ENCODE measurements at regions not wholly inside any gene's neighbourhood (a gene's known extent, or its start where the extent isn't known, plus 50 kb on each side); places are given as distances from the start of the nearest gene placed in this dataset.

DNA sequence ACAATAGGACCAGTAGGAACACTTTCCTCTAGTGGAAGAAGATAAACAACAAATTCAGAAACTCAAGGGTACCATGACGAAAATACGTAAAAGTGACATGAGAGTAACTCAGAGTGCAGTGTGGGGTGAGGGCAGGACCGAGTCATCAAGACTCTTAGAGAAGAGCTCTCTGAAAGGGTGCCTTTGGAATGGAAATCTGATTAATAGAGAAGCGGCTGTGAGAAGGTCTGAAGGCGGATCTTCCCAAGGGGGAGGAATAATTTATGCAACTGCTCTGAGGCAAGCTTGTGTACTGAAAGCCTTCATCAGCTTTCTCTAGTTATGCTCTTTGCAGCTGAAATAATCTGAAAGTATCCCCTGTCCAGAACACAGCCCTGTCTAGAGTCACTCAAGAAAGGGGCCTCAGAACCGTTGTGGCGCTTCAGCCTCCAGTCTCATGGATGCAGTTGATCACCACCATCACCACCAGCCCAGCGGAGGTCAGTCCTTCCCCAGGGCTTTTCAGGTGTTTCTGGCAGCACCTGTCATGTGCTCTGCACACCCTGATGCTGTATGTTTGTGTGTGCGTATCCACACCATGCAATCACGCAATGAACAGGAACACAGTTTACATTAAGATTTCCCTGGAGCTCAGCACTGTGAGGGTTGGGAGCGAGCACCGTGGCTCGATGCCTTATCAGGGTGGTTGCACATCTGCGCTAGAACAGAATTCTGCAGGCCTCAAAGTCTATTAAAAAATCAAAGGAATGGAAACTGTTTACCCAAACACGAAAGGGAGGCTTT is 396.5 kb downstream of the SMOC2 start:
- 72% methylated on average over 15 of the region's 15 CpGs for WGBS
- no peaks in the 10 kb centered on the region for H3K9me3 ChIP-seq (ENCODE audit: control insufficient read depth in 4 of 4, low read length in 3 of 4)

DNA sequence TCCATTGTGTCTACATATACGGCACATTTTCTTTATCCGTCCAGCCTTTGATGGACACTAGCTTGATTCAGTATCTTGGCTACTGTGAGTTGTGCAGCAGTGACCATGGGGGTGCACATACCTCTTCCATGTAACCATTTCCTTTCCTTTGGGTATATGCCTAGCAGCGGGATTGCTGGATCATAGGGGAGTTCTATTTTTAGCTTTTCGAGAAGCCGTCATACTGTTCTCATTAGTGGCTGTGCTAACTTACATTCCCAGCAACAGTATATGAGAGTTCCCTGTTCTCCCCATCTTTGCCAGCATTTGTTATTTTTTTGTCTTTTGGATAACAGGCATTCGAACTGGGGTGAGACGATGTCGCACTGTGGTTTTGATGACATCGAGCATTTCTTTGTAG is 395.0 kb downstream of the SMOC2 start:
- no peak for TF ChIP-seq EGR1 (IDR thresholded peaks at IDR 0.05; ENCODE audit: low read depth in 2 of 2)
- TF ChIP-seq FOXA1 (IDR thresholded peaks at IDR 0.05), result no peak
- no peak for TF ChIP-seq GABPA (IDR thresholded peaks at IDR 0.05 in 1 of 2, conservative IDR thresholded peaks at IDR 0.05 in 1 of 2)
- TF ChIP-seq RAD21 (IDR thresholded peaks at IDR 0.05), result no peak
- TF ChIP-seq SP1 (IDR thresholded peaks at IDR 0.05), result no peak
- TF ChIP-seq FOXA2 (IDR thresholded peaks at IDR 0.05), result no peak
- no peak for TF ChIP-seq REST (IDR thresholded peaks at IDR 0.05)
- no peak for TF ChIP-seq RXRA (IDR thresholded peaks at IDR 0.05)
- TF ChIP-seq NR2F2 (IDR thresholded peaks at IDR 0.05), result no peak
- TF ChIP-seq HNF4A (conservative IDR thresholded peaks at IDR 0.05), result no peak
- no peak for TF ChIP-seq CTCF (IDR thresholded peaks at IDR 0.05; ENCODE audit: low read depth, low read length, missing input control)
- Histone ChIP-seq H3K27me3 (ENCODE audit: control insufficient read depth in 4 of 4, insufficient read depth in 4 of 4, low read length in 3 of 4) (peaks cover 0 to 5% (median 3%) of the 10 kb centered on the region in 4 donors), H3K9ac (ENCODE audit: low read depth in 1 of 2, low read length in 2 of 2) (no peak overlapping the region), H3K4me1 (ENCODE audit: control insufficient read depth in 4 of 4, insufficient read depth in 4 of 4, low read length in 3 of 4) (no peaks in the 10 kb centered on the region), H3K9me3 (ENCODE audit: control insufficient read depth in 4 of 4, low read length in 3 of 4) (no peaks in the 10 kb centered on the region), H3K36me3 (ENCODE audit: control insufficient read depth in 4 of 4, insufficient read depth in 3 of 4, low read depth in 1 of 4, low read length in 3 of 4) (no peaks in the 10 kb centered on the region), H3K27ac (ENCODE audit: low read depth in 1 of 2, low read length in 2 of 2) (no peak overlapping the region), H3K4me3 (ENCODE audit: low read depth in 1 of 3, low read length in 3 of 3) (no peak overlapping the region)
- no peak for DNase-seq (ENCODE audit: low spot score)
- 92% methylated on average over 9 of the region's 9 CpGs for WGBS

More for the DNA sequence above, 396.5 kb downstream of the SMOC2 start:
- H3K9ac ChIP-seq (ENCODE audit: low read depth in 1 of 2, low read length in 2 of 2), result no peak overlapping the region
- peaks cover 0 to 5% (median 3%) of the 10 kb centered on the region in 4 donors for H3K27me3 ChIP-seq (ENCODE audit: control insufficient read depth in 4 of 4, insufficient read depth in 4 of 4, low read length in 3 of 4)
- no peaks in the 10 kb centered on the region for H3K36me3 ChIP-seq (ENCODE audit: control insufficient read depth in 4 of 4, insufficient read depth in 3 of 4, low read depth in 1 of 4, low read length in 3 of 4)
- no peak overlapping the region for H3K27ac ChIP-seq (ENCODE audit: low read depth in 1 of 2, low read length in 2 of 2)
- DNase-seq (ENCODE audit: low spot score), result no peak
- TF ChIP-seq YY1 (IDR thresholded peaks at IDR 0.05) (no peak), SP1 (IDR thresholded peaks at IDR 0.05) (no peak), HNF4A (conservative IDR thresholded peaks at IDR 0.05) (no peak), RXRA (IDR thresholded peaks at IDR 0.05) (no peak), FOXA1 (IDR thresholded peaks at IDR 0.05) (no peak), NR2F2 (IDR thresholded peaks at IDR 0.05) (no peak)
- TF ChIP-seq, protein P1, sequence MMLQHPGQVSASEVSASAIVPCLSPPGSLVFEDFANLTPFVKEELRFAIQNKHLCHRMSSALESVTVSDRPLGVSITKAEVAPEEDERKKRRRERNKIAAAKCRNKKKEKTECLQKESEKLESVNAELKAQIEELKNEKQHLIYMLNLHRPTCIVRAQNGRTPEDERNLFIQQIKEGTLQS (IDR thresholded peaks at IDR 0.05), result no peak
- TF ChIP-seq, protein P2, sequence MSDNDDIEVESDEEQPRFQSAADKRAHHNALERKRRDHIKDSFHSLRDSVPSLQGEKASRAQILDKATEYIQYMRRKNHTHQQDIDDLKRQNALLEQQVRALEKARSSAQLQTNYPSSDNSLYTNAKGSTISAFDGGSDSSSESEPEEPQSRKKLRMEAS (IDR thresholded peaks at IDR 0.05), result no peak
- H3K4me1 ChIP-seq (ENCODE audit: control insufficient read depth in 4 of 4, insufficient read depth in 4 of 4, low read length in 3 of 4), result no peaks in the 10 kb centered on the region
- no peak overlapping the region for H3K4me3 ChIP-seq (ENCODE audit: low read depth in 1 of 3, low read length in 3 of 3)

Data from liver (tissue), 8 donors.